K562 (cell line): ENCODE measurements at regions not wholly inside any gene's neighbourhood (a gene's known extent, or its start where the extent isn't known, plus 50 kb on each side); places are given as distances from the start of the nearest gene placed in this dataset.

Source experiments
- ATAC-seq: fragments of 200-7000 bp; cut with Tn5 transposase; 3 replicates; pipeline ENCODE4 v1.9.1; 2020; ENCODE audit warnings: moderate library complexity
- BruUV-seq: library from RNA; stranded (reverse); fragments of 400-500 nt; replicated peaks from 2 replicates; lab custom pipeline; 2021; lab: Mats Ljungman, UMichigan
- CTCF ChIA-PET: fragments of 300-600 bp; formaldehyde crosslinking; extraction: SDS; loops from one replicate; lab custom pipeline; 2021; ENCODE audit warnings: low intra/inter-chr PET ratio; lab: Yijun Ruan, JAX
- POLR2A ChIA-PET: fragments of 300-600, 350-650 bp; sonication (Branson Sonifier 250); formaldehyde crosslinking; extraction: SDS; loops from one replicate; lab custom pipeline; 2021; ENCODE audit warnings: antibody characterized with exemption, inconsistent platforms; lab: Yijun Ruan, JAX
- DNase-seq, 4 experiments: peaks; one replicate each; pipeline versions ENCODE4 v3.0.0 to v3.0.0-alpha.2; 2011 to 2018; ENCODE audit warnings: low spot score in 3 of 4, mixed read lengths in 3 of 4; ENCODE audit errors: extremely low read depth in 1 of 4
- FAIRE-seq: peaks from 2 replicates; lab custom pipeline; 2011; peaks lifted over from hg19 to GRCh38; lab: Jason Lieb, UNC
- H2AFZ ChIP-seq: 2 replicates; pipeline ENCODE4 v1.6.0; 2011; ENCODE audit warnings: low read depth, low read length, control low read depth, inconsistent platforms
- H3K27ac ChIP-seq: fragments of 200-600 bp; 3 replicates; pipeline ENCODE4 v1.8.0; 2011; ENCODE audit warnings: low read depth, mild to moderate bottlenecking, control low read depth, inconsistent platforms, low read length, moderate library complexity, mixed read lengths; ENCODE audit errors: extremely low read depth
- H3K27me3 ChIP-seq, 2 experiments: fragments of 300-600 bp in 1 of 2; 2 replicates in 1 of 2; 3 replicates in 1 of 2; pipeline versions ENCODE4 v1.6.0 to v1.8.0; 2011; ENCODE audit warnings: inconsistent platforms in 2 of 2, low read length in 2 of 2, mild to moderate bottlenecking in 1 of 2, mixed read lengths in 1 of 2, moderate library complexity in 1 of 2; ENCODE audit not compliant: control insufficient read depth in 2 of 2, insufficient read depth in 2 of 2
- H3K36me3 ChIP-seq: fragments of 300-600 bp; 3 replicates; pipeline ENCODE4 v1.8.0; 2011; ENCODE audit warnings: mild to moderate bottlenecking, low read length, inconsistent platforms; ENCODE audit not compliant: control insufficient read depth, insufficient read depth
- H3K4me1 ChIP-seq, 2 experiments: fragments of 200-600 bp in 1 of 2; replicated peaks in 1 of 2; 2 replicates in 1 of 2; 3 replicates in 1 of 2; pipeline versions ENCODE4 v1.5.1 to v1.8.0; 2011; ENCODE audit warnings: inconsistent platforms in 2 of 2, low read length in 2 of 2, mild to moderate bottlenecking in 1 of 2, mixed read lengths in 1 of 2, moderate library complexity in 1 of 2; ENCODE audit not compliant: control insufficient read depth in 2 of 2, insufficient read depth in 2 of 2
- H3K4me2 ChIP-seq: 2 replicates; pipeline ENCODE4 v1.6.1; 2011; ENCODE audit warnings: low read length, control low read depth, inconsistent platforms, mixed read lengths; ENCODE audit not compliant: insufficient read depth
- H3K4me3 ChIP-seq: fragments of 200-600 bp; sonication (generic), shearing (Covaris generic); 2 replicates; pipeline ENCODE4 v1.5.1; 2016; ENCODE audit warnings: control low read depth, inconsistent platforms
- H3K79me2 ChIP-seq: fragments of 200-600 bp; 3 replicates; pipeline ENCODE4 v1.8.0; 2011; ENCODE audit warnings: low read length, inconsistent platforms; ENCODE audit not compliant: control insufficient read depth, insufficient read depth
- H3K9ac ChIP-seq, 2 experiments: 2 replicates each; pipeline versions ENCODE4 v1.6.0 to v1.6.1; 2011; ENCODE audit warnings: low read depth in 2 of 2, low read length in 2 of 2, control low read depth in 1 of 2, inconsistent platforms in 1 of 2, mild to moderate bottlenecking in 1 of 2, mixed read lengths in 1 of 2; ENCODE audit not compliant: insufficient read depth in 1 of 2
- H3K9me1 ChIP-seq: one replicate; pipeline ENCODE4 v1.6.0; 2011; ENCODE audit warnings: inconsistent platforms, mild to moderate bottlenecking, low read length, moderate library complexity; ENCODE audit not compliant: control insufficient read depth, insufficient read depth
- H3K9me3 ChIP-seq: replicated peaks from 2 replicates; pipeline ENCODE4 v1.5.1; 2011; ENCODE audit warnings: low read depth, low read length, inconsistent platforms; ENCODE audit not compliant: control insufficient read depth, insufficient read depth
- H4K20me1 ChIP-seq: replicated peaks from 2 replicates; pipeline ENCODE4 v1.6.1; 2011; ENCODE audit warnings: low read length, inconsistent platforms, mixed read lengths; ENCODE audit not compliant: control insufficient read depth, insufficient read depth
- BRD9 ChIP-seq: fragments of 450-650 bp; IDR thresholded peaks from 2 replicates; pipeline ENCODE4 v1.6.1; 2018; ENCODE audit warnings: low read depth; ENCODE audit not compliant: partially characterized antibody
- CREBBP ChIP-seq: IDR thresholded peaks from one replicate; pipeline ENCODE4 v1.6.1; 2012; ENCODE audit warnings: low read depth, mild to moderate bottlenecking, control low read depth, inconsistent platforms, low read length
- DPF2 ChIP-seq: fragments of 450-650 bp; IDR thresholded peaks from 2 replicates; pipeline ENCODE4 v1.6.1; 2016
- ETV6 ChIP-seq, 3 experiments: fragments of 150-350 bp in 1 of 3; sonication (generic) in 1 of 3; formaldehyde crosslinking in 1 of 3; IDR thresholded peaks; 2 replicates each; pipeline versions ENCODE4 v1.6.1 to v1.8.0; 2014 to 2022; ENCODE audit warnings: borderline replicate concordance in 2 of 3, low read depth in 2 of 3, antibody characterized with exemption in 1 of 3, low read length in 1 of 3, mild to moderate bottlenecking in 1 of 3, missing genetic modification reagents in 1 of 3
- L3MBTL2 ChIP-seq: fragments of 450-650 bp; IDR thresholded peaks from 2 replicates; pipeline ENCODE4 v1.6.1; 2016; ENCODE audit warnings: mild to moderate bottlenecking, moderate library complexity
- MTA3 ChIP-seq: fragments of 450-650 bp; formaldehyde crosslinking; IDR thresholded peaks from 2 replicates; pipeline ENCODE4 v1.6.1; 2017; ENCODE audit warnings: mild to moderate bottlenecking, borderline replicate concordance
- RUNX1 ChIP-seq: sonication (generic); IDR thresholded peaks from 2 replicates; pipeline ENCODE4 v1.6.1; 2016; ENCODE audit warnings: antibody characterized with exemption, low read depth
- SOX6 ChIP-seq: fragments of 450-650 bp; IDR thresholded peaks from 2 replicates; pipeline ENCODE4 v1.6.1; 2014; ENCODE audit warnings: mild to moderate bottlenecking
- ZBTB8A ChIP-seq: fragments of 450-650 bp; IDR thresholded peaks from 2 replicates; pipeline ENCODE4 v1.6.1; 2018; ENCODE audit warnings: mild to moderate bottlenecking, moderate library complexity; ENCODE audit not compliant: partially characterized antibody
- ZFP30 ChIP-seq: fragments of 250-450 bp; sonication (Bioruptor Pico); IDR thresholded peaks from 2 replicates; pipeline ENCODE4 v1.8.0; 2022; ENCODE audit warnings: moderate library complexity, mild to moderate bottlenecking, inconsistent platforms, borderline replicate concordance
- ZNF146 ChIP-seq: IDR thresholded peaks from one replicate; pipeline ENCODE4 v1.6.1; 2018; ENCODE audit warnings: missing compliant biosample characterization; ENCODE audit not compliant: unreplicated experiment
- ZNF224 ChIP-seq: sonication (generic); formaldehyde crosslinking; IDR thresholded peaks from 2 replicates; pipeline ENCODE4 v1.8.0; 2022; ENCODE audit warnings: mild to moderate bottlenecking, missing genetic modification reagents
- WGBS: fragments of 100-300 bp; shearing (Covaris generic); methylation state at CpG from one replicate; pipeline ENCODE4 v1.1.6; 2016; ENCODE audit warnings: low coverage, mixed read lengths; ENCODE audit not compliant: insufficient coverage; ENCODE audit errors: missing lambda C conversion rate; 5-methylcytosine and 5-hydroxymethylcytosine counted together
- in situ Hi-C: fragments of 300-500 bp; cut with MboI; formaldehyde crosslinking; loops from 4 replicates; pipeline ENCODE4 v1.15.0; 2018; ENCODE audit warnings: inconsistent platforms, mixed read lengths
- intact Hi-C: fragments of 100-400 bp; cut with micrococcal nuclease; formaldehyde crosslinking; loops from 2 replicates; pipeline ENCODE4 v1.14.2; 2022
- TF ChIP-seq, protein P1 (sequence below): fragments of 200-800 bp; sonication (Bioruptor generic); IDR thresholded peaks from 2 replicates; pipeline ENCODE4 v1.6.1; 2016; ENCODE audit warnings: missing genetic modification characterization, missing compliant biosample characterization

- TF ChIP-seq CREBBP: no peak
- TF ChIP-seq SOX6: no peak
- TF ChIP-seq ZNF224 (CRISPR knock-in tag): no peak
- TF ChIP-seq, protein P1, sequence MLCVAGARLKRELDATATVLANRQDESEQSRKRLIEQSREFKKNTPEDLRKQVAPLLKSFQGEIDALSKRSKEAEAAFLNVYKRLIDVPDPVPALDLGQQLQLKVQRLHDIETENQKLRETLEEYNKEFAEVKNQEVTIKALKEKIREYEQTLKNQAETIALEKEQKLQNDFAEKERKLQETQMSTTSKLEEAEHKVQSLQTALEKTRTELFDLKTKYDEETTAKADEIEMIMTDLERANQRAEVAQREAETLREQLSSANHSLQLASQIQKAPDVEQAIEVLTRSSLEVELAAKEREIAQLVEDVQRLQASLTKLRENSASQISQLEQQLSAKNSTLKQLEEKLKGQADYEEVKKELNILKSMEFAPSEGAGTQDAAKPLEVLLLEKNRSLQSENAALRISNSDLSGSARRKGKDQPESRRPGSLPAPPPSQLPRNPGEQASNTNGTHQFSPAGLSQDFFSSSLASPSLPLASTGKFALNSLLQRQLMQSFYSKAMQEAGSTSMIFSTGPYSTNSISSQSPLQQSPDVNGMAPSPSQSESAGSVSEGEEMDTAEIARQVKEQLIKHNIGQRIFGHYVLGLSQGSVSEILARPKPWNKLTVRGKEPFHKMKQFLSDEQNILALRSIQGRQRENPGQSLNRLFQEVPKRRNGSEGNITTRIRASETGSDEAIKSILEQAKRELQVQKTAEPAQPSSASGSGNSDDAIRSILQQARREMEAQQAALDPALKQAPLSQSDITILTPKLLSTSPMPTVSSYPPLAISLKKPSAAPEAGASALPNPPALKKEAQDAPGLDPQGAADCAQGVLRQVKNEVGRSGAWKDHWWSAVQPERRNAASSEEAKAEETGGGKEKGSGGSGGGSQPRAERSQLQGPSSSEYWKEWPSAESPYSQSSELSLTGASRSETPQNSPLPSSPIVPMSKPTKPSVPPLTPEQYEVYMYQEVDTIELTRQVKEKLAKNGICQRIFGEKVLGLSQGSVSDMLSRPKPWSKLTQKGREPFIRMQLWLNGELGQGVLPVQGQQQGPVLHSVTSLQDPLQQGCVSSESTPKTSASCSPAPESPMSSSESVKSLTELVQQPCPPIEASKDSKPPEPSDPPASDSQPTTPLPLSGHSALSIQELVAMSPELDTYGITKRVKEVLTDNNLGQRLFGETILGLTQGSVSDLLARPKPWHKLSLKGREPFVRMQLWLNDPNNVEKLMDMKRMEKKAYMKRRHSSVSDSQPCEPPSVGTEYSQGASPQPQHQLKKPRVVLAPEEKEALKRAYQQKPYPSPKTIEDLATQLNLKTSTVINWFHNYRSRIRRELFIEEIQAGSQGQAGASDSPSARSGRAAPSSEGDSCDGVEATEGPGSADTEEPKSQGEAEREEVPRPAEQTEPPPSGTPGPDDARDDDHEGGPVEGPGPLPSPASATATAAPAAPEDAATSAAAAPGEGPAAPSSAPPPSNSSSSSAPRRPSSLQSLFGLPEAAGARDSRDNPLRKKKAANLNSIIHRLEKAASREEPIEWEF (CRISPR knock-in tag): no peak
- TF ChIP-seq ZFP30: no peak
- no peak for TF ChIP-seq ZNF146
- no peak for TF ChIP-seq MTA3
- TF ChIP-seq, all 486 proteins: peak for 0
These were observed 88.5 kb upstream of the GOLGA8J start (continued) for GRCh38 chr15:29994284-29994683.

- Histone ChIP-seq H3K9me3 (no peaks in the 10 kb centered on the region), H3K27ac (no peak overlapping the region), H3K36me3 (no peaks in the 10 kb centered on the region), H3K27me3 (peaks cover 5 to 6% of the 10 kb centered on the region in 2 experiments; a peak in 3 of 5 replicates), H3K4me2 (no peak overlapping the region), H2AFZ (no peak overlapping the region), H3K9ac (no peak overlapping the region), H3K79me2 (no peaks in the 10 kb centered on the region), H3K4me3 (no peak overlapping the region), H3K9me1 (no peaks in the 10 kb centered on the region), H3K4me1 (no peaks in the 10 kb centered on the region), H4K20me1 (no peaks in the 10 kb centered on the region)
- no peak for ATAC-seq
- FAIRE-seq: no peak
- CTCF ChIA-PET: no interaction called here
- in situ Hi-C loops: no loop called here
- BruUV-seq: no TSS peak
- DNase-seq: no peak
- POLR2A ChIA-PET: interaction anchor here (0.6 kb wide), 1 partner anchor 1403 kb away, joined by 3 read pairs; no protein-coding TSS in a partner anchor
- intact Hi-C loops: loop anchor here (10.0 kb wide), 1 partner anchor 54 kb away; no protein-coding TSS in a partner anchor
- TF ChIP-seq ZBTB8A (no peak), RUNX1 (no peak), BRD9 (no peak), ETV6 (IDR thresholded peaks at IDR 0.05; ENCODE audit: borderline replicate concordance in 1 of 2, low read depth in 2 of 2, low read length in 1 of 2) (no peak), ETV6 (CRISPR knock-in tag; IDR thresholded peaks at IDR 0.05; ENCODE audit: borderline replicate concordance) (no peak), L3MBTL2 (no peak), DPF2 (no peak)
- WGBS: 0% methylated on average over 4 of the region's 4 CpGs
These were observed 91.8 kb upstream of the GOLGA8J start for GRCh38 chr15:29990954-29991353.
